Activated B cell treated with CpG ODN at 0.5 μM for 24 hours (primary cell): ENCODE measurements at regions not wholly inside any gene's neighbourhood (a gene's known extent, or its start where the extent isn't known, plus 50 kb on each side); places are given as distances from the start of the nearest gene placed in this dataset.

Experiments
- ATAC-seq: fragments of 200-7000 bp; cut with Tn5 transposase; one replicate; pipeline ENCODE4 v1.10.0; 2021; ENCODE audit warnings: low read depth, mild to moderate bottlenecking, moderate library complexity
- CTCF ChIA-PET: fragments of 350-600 bp; sonication (Branson Sonifier 250); formaldehyde crosslinking; loops from one replicate; lab custom pipeline; 2021; ENCODE audit warnings: antibody characterized with exemption; lab: Charles Lee
- POLR2A ChIA-PET: fragments of 350-600 bp; sonication (Branson Sonifier 250); formaldehyde crosslinking; loops from one replicate; lab custom pipeline; 2021; ENCODE audit warnings: antibody characterized with exemption; lab: Charles Lee
- DNase-seq: peaks from one replicate; pipeline ENCODE4 v3.0.0; 2022
- H3K27ac Mint-ChIP-seq: one replicate; pipeline ENCODE4 v1.8.0; 2020; ENCODE audit warnings: mixed read lengths
- H3K27me3 Mint-ChIP-seq: one replicate; pipeline ENCODE4 v1.8.0; 2021; ENCODE audit warnings: mixed read lengths
- H3K36me3 Mint-ChIP-seq: one replicate; pipeline ENCODE4 v1.8.0; 2021; ENCODE audit warnings: low read depth, mixed read lengths
- H3K4me1 Mint-ChIP-seq: one replicate; pipeline ENCODE4 v1.8.0; 2021; ENCODE audit warnings: mixed read lengths
- H3K4me3 Mint-ChIP-seq: one replicate; pipeline ENCODE4 v1.8.0; 2020; ENCODE audit warnings: mild to moderate bottlenecking, mixed read lengths
- H3K9me3 Mint-ChIP-seq: one replicate; pipeline ENCODE4 v1.8.0; 2020; ENCODE audit warnings: mixed read lengths
- intact Hi-C: fragments of 100-400 bp; cut with micrococcal nuclease; formaldehyde crosslinking; loops from one replicate; pipeline ENCODE4 v1.15.1; 2024
- TF ChIP-seq, protein P1 (sequence below): fragments of 200-600 bp; IDR thresholded peaks from one replicate; pipeline ENCODE4 v1.8.0; 2022; ENCODE audit warnings: antibody characterized with exemption, mild to moderate bottlenecking

- POLR2A ChIA-PET: no interaction called here
- intact Hi-C loops: no loop called here
- CTCF ChIA-PET: no interaction called here
- ATAC-seq (no peak), DNase-seq (no peak)
- Mint-ChIP-seq H3K27ac (no peak overlapping the region), H3K27me3 (peaks cover 35% of the 10 kb centered on the region), H3K4me3 (no peak overlapping the region), H3K36me3 (no peaks in the 10 kb centered on the region), H3K4me1 (no peaks in the 10 kb centered on the region), H3K9me3 (no peaks in the 10 kb centered on the region)
- TF ChIP-seq, protein P1, sequence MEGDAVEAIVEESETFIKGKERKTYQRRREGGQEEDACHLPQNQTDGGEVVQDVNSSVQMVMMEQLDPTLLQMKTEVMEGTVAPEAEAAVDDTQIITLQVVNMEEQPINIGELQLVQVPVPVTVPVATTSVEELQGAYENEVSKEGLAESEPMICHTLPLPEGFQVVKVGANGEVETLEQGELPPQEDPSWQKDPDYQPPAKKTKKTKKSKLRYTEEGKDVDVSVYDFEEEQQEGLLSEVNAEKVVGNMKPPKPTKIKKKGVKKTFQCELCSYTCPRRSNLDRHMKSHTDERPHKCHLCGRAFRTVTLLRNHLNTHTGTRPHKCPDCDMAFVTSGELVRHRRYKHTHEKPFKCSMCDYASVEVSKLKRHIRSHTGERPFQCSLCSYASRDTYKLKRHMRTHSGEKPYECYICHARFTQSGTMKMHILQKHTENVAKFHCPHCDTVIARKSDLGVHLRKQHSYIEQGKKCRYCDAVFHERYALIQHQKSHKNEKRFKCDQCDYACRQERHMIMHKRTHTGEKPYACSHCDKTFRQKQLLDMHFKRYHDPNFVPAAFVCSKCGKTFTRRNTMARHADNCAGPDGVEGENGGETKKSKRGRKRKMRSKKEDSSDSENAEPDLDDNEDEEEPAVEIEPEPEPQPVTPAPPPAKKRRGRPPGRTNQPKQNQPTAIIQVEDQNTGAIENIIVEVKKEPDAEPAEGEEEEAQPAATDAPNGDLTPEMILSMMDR: no peak
These were observed 123.3 kb downstream of the PXDC1 start for GRCh38 chr6:3627956-3628835.

DNA sequence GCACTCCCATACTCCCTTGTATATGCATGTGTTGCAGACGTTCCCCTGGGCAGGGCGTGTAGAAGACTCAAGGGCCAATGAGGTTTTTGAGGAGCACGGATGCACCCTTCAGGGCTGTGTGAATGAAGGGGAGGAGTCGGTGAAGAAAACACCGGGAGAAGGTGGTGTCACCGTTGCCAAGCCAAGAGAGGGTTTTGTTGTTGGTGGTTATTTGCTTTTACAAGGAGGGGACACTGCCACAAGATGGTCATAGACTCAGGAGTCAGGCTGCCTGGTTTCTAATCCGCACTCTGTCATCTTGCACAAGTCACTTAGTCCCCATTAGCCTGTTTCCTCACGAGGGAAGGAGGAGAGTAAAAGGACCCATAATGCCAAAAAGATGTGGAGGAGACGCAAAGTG is 124.0 kb downstream of the PXDC1 start:
- CTCF ChIA-PET: no interaction called here
- POLR2A ChIA-PET: no interaction called here
- no peak overlapping the region for H3K4me3 Mint-ChIP-seq
- intact Hi-C loops: no loop called here
- TF ChIP-seq, protein P1: no peak
- peaks cover 35% of the 10 kb centered on the region for H3K27me3 Mint-ChIP-seq
- no peak for ATAC-seq
- no peaks in the 10 kb centered on the region for H3K9me3 Mint-ChIP-seq
- DNase-seq: no peak
- no peak overlapping the region for H3K27ac Mint-ChIP-seq
- no peaks in the 10 kb centered on the region for H3K4me1 Mint-ChIP-seq
- no peaks in the 10 kb centered on the region for H3K36me3 Mint-ChIP-seq

DNA sequence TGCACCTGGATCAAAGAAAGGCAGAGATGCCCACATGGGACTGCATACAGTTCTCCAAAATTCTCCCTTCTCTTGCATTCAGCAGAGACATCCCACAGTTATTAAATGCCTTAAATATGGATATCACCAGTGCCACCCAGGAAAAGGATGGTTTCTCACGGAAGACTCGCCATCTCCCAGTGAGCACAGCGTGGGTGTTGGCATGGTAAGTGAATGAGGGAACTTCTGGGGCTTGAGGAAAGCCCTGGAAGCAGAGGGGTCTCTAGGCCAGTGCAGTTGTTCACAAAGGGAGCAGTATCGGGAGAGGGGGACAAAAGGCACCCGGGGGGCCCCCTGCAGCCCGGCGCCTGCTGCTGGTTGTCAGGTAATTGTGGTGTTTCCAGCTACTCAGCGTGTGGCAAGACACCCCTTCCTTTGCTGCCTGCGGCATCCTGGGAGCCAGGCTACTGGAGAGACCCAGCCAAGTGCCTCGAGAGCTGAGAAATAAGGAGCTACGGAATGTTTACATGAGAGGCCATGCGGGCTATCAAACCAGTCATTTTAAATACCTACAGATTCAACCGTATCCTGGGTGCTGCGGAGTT is 125.4 kb downstream of the PXDC1 start:
- no peaks in the 10 kb centered on the region for H3K36me3 Mint-ChIP-seq
- ATAC-seq (no peak), DNase-seq (no peak)
- intact Hi-C loops: no loop called here
- ChIA-PET CTCF (no interaction called here), POLR2A (no interaction called here)
- TF ChIP-seq, protein P1: no peak
- H3K9me3 Mint-ChIP-seq: no peaks in the 10 kb centered on the region
- no peak overlapping the region for H3K27ac Mint-ChIP-seq
- H3K4me1 Mint-ChIP-seq: no peaks in the 10 kb centered on the region
- H3K27me3 Mint-ChIP-seq: peaks cover 37% of the 10 kb centered on the region
- H3K4me3 Mint-ChIP-seq: no peak overlapping the region

GRCh38 chr6:3625149-3625979 is 126.1 kb downstream of the PXDC1 start:
- Mint-ChIP-seq H3K9me3 (no peaks in the 10 kb centered on the region), H3K4me3 (no peak overlapping the region)
- POLR2A ChIA-PET: no interaction called here

More at GRCh38 chr6:3625149-3625979, 126.1 kb downstream of the PXDC1 start:
- Mint-ChIP-seq H3K36me3 (no peaks in the 10 kb centered on the region), H3K27me3 (peaks cover 34% of the 10 kb centered on the region), H3K27ac (no peak overlapping the region), H3K4me1 (no peaks in the 10 kb centered on the region)
- ATAC-seq: no peak
- CTCF ChIA-PET: no interaction called here
- TF ChIP-seq, protein P1: no peak
- no peak for DNase-seq
- intact Hi-C loops: no loop called here
